Muscle of leg (tissue), 3 donors: ENCODE measurements at regions not wholly inside any gene's neighbourhood (a gene's known extent, or its start where the extent isn't known, plus 50 kb on each side); places are given as distances from the start of the nearest gene placed in this dataset.

Experiments
- DNase-seq: peaks from one replicate; pipeline ENCODE4 v3.0.0; 2013
- H3K27ac ChIP-seq: one replicate; pipeline ENCODE4 v1.5.1; 2013; ENCODE audit warnings: mild to moderate bottlenecking, low read length, control low read depth
- H3K27me3 ChIP-seq: one replicate; pipeline ENCODE4 v1.6.1; 2013; ENCODE audit warnings: low read length; ENCODE audit not compliant: control insufficient read depth, insufficient read depth
- H3K36me3 ChIP-seq: one replicate; pipeline ENCODE4 v1.6.1; 2013; ENCODE audit warnings: low read length; ENCODE audit not compliant: control insufficient read depth, insufficient read depth
- H3K4me1 ChIP-seq: one replicate; pipeline ENCODE4 v1.6.1; 2013; ENCODE audit warnings: low read length; ENCODE audit not compliant: control insufficient read depth, insufficient read depth
- H3K4me3 ChIP-seq: one replicate; pipeline ENCODE4 v1.5.1; 2013; ENCODE audit warnings: low read length, control low read depth
- H3K9me3 ChIP-seq: replicated peaks from 2 replicates; pipeline ENCODE4 v1.6.1; 2013; ENCODE audit warnings: low read depth, low read length; ENCODE audit not compliant: control insufficient read depth
- WGBS: methylation state at CpG from one replicate; pipeline ENCODE4 v1.1.5; 2013; ENCODE audit warnings: missing lambda C conversion rate; ENCODE audit not compliant: insufficient coverage; 5-methylcytosine and 5-hydroxymethylcytosine counted together

GRCh38 chr9:99724640-99725039 is 97.0 kb upstream of the NR4A3 start:
- H3K27ac ChIP-seq = no peak overlapping the region
- H3K36me3 ChIP-seq = no peaks in the 10 kb centered on the region
- no peak for DNase-seq
- H3K27me3 ChIP-seq = no peaks in the 10 kb centered on the region
- H3K9me3 ChIP-seq = no peaks in the 10 kb centered on the region
- H3K4me3 ChIP-seq = no peak overlapping the region
- H3K4me1 ChIP-seq = peaks cover 10% of the 10 kb centered on the region

- H3K36me3 ChIP-seq = no peaks in the 10 kb centered on the region
- DNase-seq = no peak
- no peaks in the 10 kb centered on the region for H3K27me3 ChIP-seq
- no peak overlapping the region for H3K4me3 ChIP-seq
- no peak overlapping the region for H3K27ac ChIP-seq
- peaks cover 10% of the 10 kb centered on the region for H3K4me1 ChIP-seq
- no peaks in the 10 kb centered on the region for H3K9me3 ChIP-seq
Measured at GRCh38 chr9:99725852-99726251, 95.8 kb upstream of the NR4A3 start.

GRCh38 chr9:99726758-99727157 is 94.9 kb upstream of the NR4A3 start:
- peak; percentile 64 for DNase-seq
- H3K27ac ChIP-seq = no peak overlapping the region
- no peaks in the 10 kb centered on the region for H3K36me3 ChIP-seq
- H3K9me3 ChIP-seq = no peaks in the 10 kb centered on the region
- no peaks in the 10 kb centered on the region for H3K27me3 ChIP-seq
- H3K4me1 ChIP-seq = peaks cover 10% of the 10 kb centered on the region
- H3K4me3 ChIP-seq = no peak overlapping the region

- WGBS = 81% methylated on average over 2 of the region's 2 CpGs
- H3K4me1 ChIP-seq = peaks cover 17% of the 10 kb centered on the region
- H3K4me3 ChIP-seq = no peak overlapping the region
- no peak overlapping the region for H3K27ac ChIP-seq
- H3K36me3 ChIP-seq = no peaks in the 10 kb centered on the region
- no peaks in the 10 kb centered on the region for H3K9me3 ChIP-seq
- H3K27me3 ChIP-seq = no peaks in the 10 kb centered on the region
- no peak for DNase-seq
Measured at GRCh38 chr9:99730062-99730461, 91.6 kb upstream of the NR4A3 start.

- no peak overlapping the region for H3K27ac ChIP-seq
- H3K27me3 ChIP-seq = no peaks in the 10 kb centered on the region
- no peaks in the 10 kb centered on the region for H3K9me3 ChIP-seq
- no peak for DNase-seq
- no CpG with 5 or more reads among the region's 2 CpGs for WGBS
- H3K4me1 ChIP-seq = peaks cover 10% of the 10 kb centered on the region
- no peaks in the 10 kb centered on the region for H3K36me3 ChIP-seq
- no peak overlapping the region for H3K4me3 ChIP-seq
Measured at GRCh38 chr9:99731950-99732349, 89.7 kb upstream of the NR4A3 start.

- H3K4me1 ChIP-seq = peaks cover 10% of the 10 kb centered on the region
- H3K4me3 ChIP-seq = no peak overlapping the region
- WGBS = no CpG with 5 or more reads among the region's 5 CpGs
Measured at GRCh38 chr9:99732715-99733114, 89.0 kb upstream of the NR4A3 start.

GRCh38 chr9:99735041-99735440 is 86.6 kb upstream of the NR4A3 start:
- no peak for DNase-seq
- peaks cover 10% of the 10 kb centered on the region for H3K4me1 ChIP-seq
- 67% methylated on average over 1 of the region's 2 CpGs for WGBS
- no peaks in the 10 kb centered on the region for H3K27me3 ChIP-seq
- H3K27ac ChIP-seq = no peak overlapping the region
- H3K9me3 ChIP-seq = no peaks in the 10 kb centered on the region
- no peaks in the 10 kb centered on the region for H3K36me3 ChIP-seq
- no peak overlapping the region for H3K4me3 ChIP-seq

More at GRCh38 chr9:99732715-99733114, 89.0 kb upstream of the NR4A3 start:
- peak; percentile 45 for DNase-seq
- Histone ChIP-seq H3K36me3 (no peaks in the 10 kb centered on the region), H3K27me3 (no peaks in the 10 kb centered on the region), H3K27ac (no peak overlapping the region), H3K9me3 (no peaks in the 10 kb centered on the region)

- no peak overlapping the region for H3K27ac ChIP-seq
- DNase-seq = peak; percentile 56
- H3K9me3 ChIP-seq = no peaks in the 10 kb centered on the region
- H3K4me3 ChIP-seq = no peak overlapping the region
- no peaks in the 10 kb centered on the region for H3K36me3 ChIP-seq
- no CpG with 5 or more reads among the region's 3 CpGs for WGBS
- H3K27me3 ChIP-seq = no peaks in the 10 kb centered on the region
- H3K4me1 ChIP-seq = peaks cover 10% of the 10 kb centered on the region
Measured at GRCh38 chr9:99736291-99736690, 85.4 kb upstream of the NR4A3 start.

- DNase-seq = no peak
Measured at GRCh38 chr9:99737649-99738048, 84.0 kb upstream of the NR4A3 start.

GRCh38 chr9:99743006-99743405 is 78.7 kb upstream of the NR4A3 start:
- Histone ChIP-seq H3K9me3 (no peaks in the 10 kb centered on the region), H3K4me1 (no peaks in the 10 kb centered on the region), H3K27me3 (no peaks in the 10 kb centered on the region), H3K27ac (no peak overlapping the region), H3K4me3 (no peak overlapping the region), H3K36me3 (no peaks in the 10 kb centered on the region)
- no peak for DNase-seq
- WGBS = no CpG with 5 or more reads among the region's 2 CpGs

More at GRCh38 chr9:99737649-99738048, 84.0 kb upstream of the NR4A3 start:
- H3K27me3 ChIP-seq = no peaks in the 10 kb centered on the region
- no peak overlapping the region for H3K4me3 ChIP-seq
- H3K27ac ChIP-seq = no peak overlapping the region
- no peaks in the 10 kb centered on the region for H3K36me3 ChIP-seq
- no peaks in the 10 kb centered on the region for H3K9me3 ChIP-seq
- H3K4me1 ChIP-seq = peaks cover 5% of the 10 kb centered on the region
- 86% methylated on average over 4 of the region's 4 CpGs for whole genome bisulfite sequencing

- Histone ChIP-seq H3K4me3 (no peak overlapping the region), H3K9me3 (no peaks in the 10 kb centered on the region), H3K27me3 (no peaks in the 10 kb centered on the region), H3K4me1 (no peaks in the 10 kb centered on the region), H3K36me3 (no peaks in the 10 kb centered on the region), H3K27ac (no peak overlapping the region)
- no peak for DNase-seq
- WGBS = no CpG with 5 or more reads among the region's 3 CpGs
Measured at GRCh38 chr9:99743455-99743854, 78.2 kb upstream of the NR4A3 start.
